Endothelial cell (in vitro differentiated cells): ENCODE measurements at regions not wholly inside any gene's neighbourhood (a gene's known extent, or its start where the extent isn't known, plus 50 kb on each side); places are given as distances from the start of the nearest gene placed in this dataset.

Source experiments
- DNase-seq: peaks from one replicate; pipeline ENCODE4 v3.0.0; 2021; ENCODE audit warnings: low spot score
- H3K27ac Mint-ChIP-seq: one replicate; pipeline ENCODE4 v1.8.0; 2021; ENCODE audit warnings: mixed read lengths, inconsistent platforms; ENCODE audit not compliant: unreplicated experiment
- H3K27me3 Mint-ChIP-seq: one replicate; pipeline ENCODE4 v1.8.0; 2021; ENCODE audit warnings: mild to moderate bottlenecking, moderate library complexity, mixed read lengths, inconsistent platforms; ENCODE audit not compliant: unreplicated experiment
- H3K36me3 Mint-ChIP-seq: one replicate; pipeline ENCODE4 v1.8.0; 2021; ENCODE audit warnings: mild to moderate bottlenecking, low read depth, mixed read lengths, inconsistent platforms; ENCODE audit not compliant: unreplicated experiment
- H3K4me1 Mint-ChIP-seq: one replicate; pipeline ENCODE4 v1.8.0; 2021; ENCODE audit warnings: mild to moderate bottlenecking, mixed read lengths, inconsistent platforms; ENCODE audit not compliant: unreplicated experiment
- H3K4me3 Mint-ChIP-seq: one replicate; pipeline ENCODE4 v1.8.0; 2021; ENCODE audit warnings: mild to moderate bottlenecking, mixed read lengths, inconsistent platforms; ENCODE audit not compliant: unreplicated experiment
- H3K9me3 Mint-ChIP-seq: one replicate; pipeline ENCODE4 v1.8.0; 2021; ENCODE audit warnings: mixed read lengths, inconsistent platforms; ENCODE audit not compliant: unreplicated experiment
- TF ChIP-seq, protein P1 (sequence below): fragments of 200-600 bp; sonication (generic); IDR thresholded peaks from one replicate; pipeline ENCODE4 v1.5.0; 2021; ENCODE audit warnings: antibody characterized with exemption; ENCODE audit not compliant: unreplicated experiment

DNA sequence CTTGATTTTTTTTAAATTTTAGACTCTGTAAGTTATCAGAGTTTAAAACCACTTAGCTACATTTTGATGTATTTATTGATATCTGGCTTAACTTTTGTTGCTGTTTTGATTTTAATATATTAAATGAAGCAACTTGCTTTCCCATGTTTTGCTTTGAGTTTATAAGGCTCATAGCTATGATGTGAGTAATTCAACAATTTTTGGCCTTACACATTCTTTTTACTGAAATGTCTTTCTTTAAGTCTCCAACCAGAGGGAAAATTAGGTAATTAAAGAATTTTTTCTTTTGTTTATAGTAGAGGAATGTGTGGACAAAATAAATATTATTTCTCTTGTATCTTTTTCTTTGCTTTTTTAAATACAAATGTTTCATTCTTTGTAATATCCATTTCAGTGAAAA lies 258.3 kb upstream of the ADAMTS5 start:
- DNase-seq: no peak
- no peak overlapping the region for H3K4me3 Mint-ChIP-seq
- no peaks in the 10 kb centered on the region for H3K27me3 Mint-ChIP-seq
- TF ChIP-seq, protein P1, sequence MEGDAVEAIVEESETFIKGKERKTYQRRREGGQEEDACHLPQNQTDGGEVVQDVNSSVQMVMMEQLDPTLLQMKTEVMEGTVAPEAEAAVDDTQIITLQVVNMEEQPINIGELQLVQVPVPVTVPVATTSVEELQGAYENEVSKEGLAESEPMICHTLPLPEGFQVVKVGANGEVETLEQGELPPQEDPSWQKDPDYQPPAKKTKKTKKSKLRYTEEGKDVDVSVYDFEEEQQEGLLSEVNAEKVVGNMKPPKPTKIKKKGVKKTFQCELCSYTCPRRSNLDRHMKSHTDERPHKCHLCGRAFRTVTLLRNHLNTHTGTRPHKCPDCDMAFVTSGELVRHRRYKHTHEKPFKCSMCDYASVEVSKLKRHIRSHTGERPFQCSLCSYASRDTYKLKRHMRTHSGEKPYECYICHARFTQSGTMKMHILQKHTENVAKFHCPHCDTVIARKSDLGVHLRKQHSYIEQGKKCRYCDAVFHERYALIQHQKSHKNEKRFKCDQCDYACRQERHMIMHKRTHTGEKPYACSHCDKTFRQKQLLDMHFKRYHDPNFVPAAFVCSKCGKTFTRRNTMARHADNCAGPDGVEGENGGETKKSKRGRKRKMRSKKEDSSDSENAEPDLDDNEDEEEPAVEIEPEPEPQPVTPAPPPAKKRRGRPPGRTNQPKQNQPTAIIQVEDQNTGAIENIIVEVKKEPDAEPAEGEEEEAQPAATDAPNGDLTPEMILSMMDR: no peak
- no peaks in the 10 kb centered on the region for H3K36me3 Mint-ChIP-seq
- no peak overlapping the region for H3K27ac Mint-ChIP-seq
- H3K4me1 Mint-ChIP-seq: no peaks in the 10 kb centered on the region
- no peaks in the 10 kb centered on the region for H3K9me3 Mint-ChIP-seq

DNA sequence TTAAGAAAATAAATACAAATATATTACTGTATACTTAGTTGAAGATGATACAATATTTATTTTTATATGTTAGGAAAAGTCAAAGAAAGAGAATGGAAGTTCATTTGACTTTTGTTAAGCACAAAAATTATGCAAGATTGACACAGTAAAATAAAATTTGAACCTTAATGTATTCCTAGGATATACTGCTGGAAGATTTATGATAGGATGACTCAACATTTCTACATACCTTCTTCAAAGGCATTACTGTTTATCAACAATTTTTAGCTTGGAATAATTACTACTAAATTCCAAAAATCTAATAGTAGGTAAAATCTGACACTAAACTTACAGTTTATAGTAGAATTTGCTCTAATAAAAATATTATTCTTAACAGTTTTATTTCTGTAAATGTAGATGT lies 257.3 kb upstream of the ADAMTS5 start:
- Mint-ChIP-seq H3K36me3 (no peaks in the 10 kb centered on the region), H3K9me3 (no peaks in the 10 kb centered on the region), H3K4me1 (no peaks in the 10 kb centered on the region), H3K4me3 (no peak overlapping the region), H3K27ac (no peak overlapping the region), H3K27me3 (no peaks in the 10 kb centered on the region)
- TF ChIP-seq, protein P1: no peak
- no peak for DNase-seq

DNA sequence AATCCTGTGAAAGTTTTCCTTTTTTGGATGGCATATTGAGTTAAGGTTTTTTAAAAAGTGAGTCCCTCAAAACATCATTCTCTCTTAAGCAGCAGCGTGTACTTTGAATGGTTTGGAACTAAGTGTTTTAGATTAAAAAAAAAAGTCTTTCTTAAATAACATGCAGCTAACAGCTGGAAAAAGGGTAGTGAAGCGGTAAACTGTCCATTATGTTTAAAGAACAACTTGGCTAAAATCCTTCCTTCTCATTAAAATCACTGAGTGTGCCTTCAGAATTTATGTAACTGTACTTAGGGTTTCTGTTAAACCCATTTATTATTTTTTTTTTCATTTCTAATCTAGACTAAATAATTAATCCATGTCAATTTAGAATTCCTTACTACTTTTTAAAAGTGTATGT lies 254.2 kb upstream of the ADAMTS5 start:
- no peak for DNase-seq
- H3K27ac Mint-ChIP-seq: no peak overlapping the region
- TF ChIP-seq, protein P1: no peak
- no peaks in the 10 kb centered on the region for H3K27me3 Mint-ChIP-seq
- H3K36me3 Mint-ChIP-seq: no peaks in the 10 kb centered on the region
- no peaks in the 10 kb centered on the region for H3K9me3 Mint-ChIP-seq
- no peak overlapping the region for H3K4me3 Mint-ChIP-seq
- H3K4me1 Mint-ChIP-seq: no peaks in the 10 kb centered on the region

DNA sequence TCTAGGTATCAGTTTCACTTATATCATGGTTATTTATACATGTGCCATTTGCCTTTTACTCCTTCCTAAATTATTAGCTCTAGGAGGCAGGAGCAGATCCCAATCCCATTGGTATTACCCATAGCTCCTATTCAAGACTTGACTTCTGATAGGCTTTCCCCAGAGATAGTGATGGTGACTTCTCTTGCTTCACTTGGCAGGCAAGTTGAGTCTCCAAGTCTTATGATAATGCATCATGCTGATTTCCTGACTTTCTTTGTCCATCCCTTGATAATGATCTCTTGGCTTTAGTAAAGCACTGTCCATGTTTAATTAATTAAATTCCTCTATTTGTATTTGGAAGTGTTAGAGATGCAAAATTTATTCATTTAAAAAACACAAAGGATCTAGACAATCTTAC lies 253.5 kb upstream of the ADAMTS5 start:
- Mint-ChIP-seq H3K27ac (no peak overlapping the region), H3K9me3 (no peaks in the 10 kb centered on the region), H3K4me3 (no peak overlapping the region), H3K36me3 (no peaks in the 10 kb centered on the region), H3K27me3 (no peaks in the 10 kb centered on the region), H3K4me1 (no peaks in the 10 kb centered on the region)
- no peak for DNase-seq
- TF ChIP-seq, protein P1: no peak

DNA sequence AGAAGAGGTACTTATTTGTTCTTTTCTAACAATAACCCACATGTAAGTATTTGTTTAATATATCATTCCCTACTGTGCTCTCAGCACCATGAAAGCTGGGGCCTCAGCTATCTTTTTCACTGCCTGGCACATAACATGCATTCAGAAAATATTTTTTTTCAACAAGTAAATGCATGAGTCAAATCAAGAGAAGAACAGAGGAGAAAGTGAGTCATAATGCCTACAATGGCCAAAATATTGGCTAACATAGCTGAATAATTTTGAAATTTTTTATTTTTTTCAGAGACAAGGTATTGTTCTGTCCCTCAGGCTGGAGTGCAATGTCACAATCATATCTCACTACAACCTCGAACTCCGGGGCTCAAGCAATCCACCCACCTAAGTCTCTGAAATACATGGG lies 252.2 kb upstream of the ADAMTS5 start:
- Mint-ChIP-seq H3K9me3 (no peaks in the 10 kb centered on the region), H3K36me3 (no peaks in the 10 kb centered on the region), H3K4me1 (no peaks in the 10 kb centered on the region), H3K4me3 (no peak overlapping the region), H3K27ac (no peak overlapping the region), H3K27me3 (no peaks in the 10 kb centered on the region)
- DNase-seq: no peak
- TF ChIP-seq, protein P1: no peak
